HG03095 (cell line): ENCODE measurements at regions not wholly inside any gene's neighbourhood (a gene's known extent, or its start where the extent isn't known, plus 50 kb on each side); places are given as distances from the start of the nearest gene placed in this dataset.
"Not testable (repeated sequence)": the region's sequence is repeated elsewhere in the genome, so short reads cannot be mapped to it uniquely, and the experiment has no call there.

Experiments
- ATAC-seq: cut with Tn5 transposase; IDR thresholded peaks from one replicate; pipeline ENCODE4 v1.9.1; 2021; ENCODE audit warnings: moderate library complexity; ENCODE audit not compliant: unreplicated experiment

GRCh38 chr2:56940054-56940453 is 756.3 kb downstream of the CCDC85A start:
- ATAC-seq, result no peak

- ATAC-seq, result no peak
Measured at GRCh38 chr2:56952871-56953270, 769.1 kb downstream of the CCDC85A start.

- ATAC-seq, result no peak
Measured at GRCh38 chr2:56960581-56960980, 776.8 kb downstream of the CCDC85A start.

GRCh38 chr2:56962673-56963072 is 778.9 kb downstream of the CCDC85A start:
- no peak for ATAC-seq

- ATAC-seq, result no peak
Measured at GRCh38 chr2:56969513-56969912, 785.7 kb downstream of the CCDC85A start.

- ATAC-seq, result no peak
Measured at GRCh38 chr2:56971383-56971974, 787.7 kb downstream of the CCDC85A start.

GRCh38 chr2:56981554-56981953 is 797.8 kb downstream of the CCDC85A start:
- no peak for ATAC-seq

- ATAC-seq, result no peak
Measured at GRCh38 chr2:56985609-56986008, 801.8 kb downstream of the CCDC85A start.

GRCh38 chr2:57022496-57022895 is 838.7 kb downstream of the CCDC85A start:
- ATAC-seq, result no peak

GRCh38 chr2:57044931-57045635 is 861.3 kb downstream of the CCDC85A start:
- no peak for ATAC-seq

GRCh38 chr2:57049273-57049672 is 865.5 kb downstream of the CCDC85A start:
- no peak for ATAC-seq

- no peak for ATAC-seq
Measured at GRCh38 chr2:57050007-57050406, 866.2 kb downstream of the CCDC85A start.

GRCh38 chr2:57066301-57066700 is 882.5 kb downstream of the CCDC85A start:
- not testable (repeated sequence) for ATAC-seq

GRCh38 chr2:57075226-57075625 is 891.4 kb downstream of the CCDC85A start:
- no peak for ATAC-seq

- ATAC-seq, result no peak
Measured at GRCh38 chr2:57080035-57080434, 896.2 kb downstream of the CCDC85A start.

- no peak for ATAC-seq
Measured at GRCh38 chr2:57084697-57085281, 901.0 kb downstream of the CCDC85A start.

GRCh38 chr2:57093020-57093419 is 909.2 kb downstream of the CCDC85A start:
- no peak for ATAC-seq

GRCh38 chr2:57097855-57098254 is 914.1 kb downstream of the CCDC85A start:
- ATAC-seq, result no peak

GRCh38 chr2:57100436-57100835 is 916.6 kb downstream of the CCDC85A start:
- ATAC-seq, result no peak

- no peak for ATAC-seq
Measured at GRCh38 chr2:57105694-57106093, 921.9 kb downstream of the CCDC85A start.

GRCh38 chr2:57107353-57107752 is 923.6 kb downstream of the CCDC85A start:
- ATAC-seq, result no peak

GRCh38 chr2:57111531-57111930 is 927.7 kb downstream of the CCDC85A start:
- no peak for ATAC-seq
